ENCODE measurements at regions not wholly inside any gene's neighbourhood (a gene's known extent, or its start where the extent isn't known, plus 50 kb on each side); places are given as distances from the start of the nearest gene placed in this dataset.

GRCh38 chr22:48096851-48097665 is 1334.6 kb downstream of the TBC1D22A start:
- no peak for DNase-seq

- DNase-seq: no peak
These were observed 1334.0 kb downstream of the TBC1D22A start for GRCh38 chr22:48096411-48096810.

DNA sequence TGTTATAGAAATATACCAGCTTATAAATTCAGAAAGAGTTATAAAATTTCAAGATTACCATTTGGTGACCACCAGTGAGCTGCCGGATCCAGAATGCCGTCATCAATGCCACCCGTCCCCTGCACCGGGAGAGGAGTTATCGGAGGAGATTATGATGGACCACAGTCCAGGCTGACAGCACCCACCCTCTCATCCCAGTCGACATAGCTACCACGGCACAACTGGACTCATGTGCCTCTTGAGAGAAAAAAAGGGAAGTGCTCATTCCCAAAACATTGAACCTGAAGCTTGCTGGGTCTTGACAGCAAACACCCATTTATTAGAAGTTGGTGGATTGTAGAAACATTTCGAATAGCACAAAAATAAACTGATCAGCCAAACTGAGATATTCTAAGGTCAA is 1331.5 kb downstream of the TBC1D22A start:
- DNase-seq: no peak

- no peak for DNase-seq
These were observed 1330.4 kb downstream of the TBC1D22A start for GRCh38 chr22:48092866-48093265.

GRCh38 chr22:48091656-48092223 is 1329.3 kb downstream of the TBC1D22A start:
- no peak for DNase-seq

GRCh38 chr22:48091060-48091650 is 1328.7 kb downstream of the TBC1D22A start:
- no peak for DNase-seq

DNA sequence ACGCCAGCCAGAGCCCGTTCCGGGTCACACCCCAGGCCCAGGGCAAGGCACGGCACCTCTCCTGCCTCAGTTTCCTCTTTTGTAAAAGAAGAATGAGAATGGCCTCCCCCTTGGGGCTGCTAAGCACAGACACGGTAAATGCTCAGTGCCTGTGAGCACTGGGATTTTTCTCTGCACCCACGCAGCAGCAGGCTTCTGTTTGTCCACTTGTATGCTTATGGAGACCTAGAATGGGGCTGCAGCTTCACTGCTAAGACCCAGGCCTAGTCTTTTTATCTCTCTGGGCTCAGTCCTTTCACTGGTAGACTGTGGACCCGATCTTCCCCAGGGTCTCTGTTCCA is 1327.9 kb downstream of the TBC1D22A start:
- no peak for DNase-seq

DNA sequence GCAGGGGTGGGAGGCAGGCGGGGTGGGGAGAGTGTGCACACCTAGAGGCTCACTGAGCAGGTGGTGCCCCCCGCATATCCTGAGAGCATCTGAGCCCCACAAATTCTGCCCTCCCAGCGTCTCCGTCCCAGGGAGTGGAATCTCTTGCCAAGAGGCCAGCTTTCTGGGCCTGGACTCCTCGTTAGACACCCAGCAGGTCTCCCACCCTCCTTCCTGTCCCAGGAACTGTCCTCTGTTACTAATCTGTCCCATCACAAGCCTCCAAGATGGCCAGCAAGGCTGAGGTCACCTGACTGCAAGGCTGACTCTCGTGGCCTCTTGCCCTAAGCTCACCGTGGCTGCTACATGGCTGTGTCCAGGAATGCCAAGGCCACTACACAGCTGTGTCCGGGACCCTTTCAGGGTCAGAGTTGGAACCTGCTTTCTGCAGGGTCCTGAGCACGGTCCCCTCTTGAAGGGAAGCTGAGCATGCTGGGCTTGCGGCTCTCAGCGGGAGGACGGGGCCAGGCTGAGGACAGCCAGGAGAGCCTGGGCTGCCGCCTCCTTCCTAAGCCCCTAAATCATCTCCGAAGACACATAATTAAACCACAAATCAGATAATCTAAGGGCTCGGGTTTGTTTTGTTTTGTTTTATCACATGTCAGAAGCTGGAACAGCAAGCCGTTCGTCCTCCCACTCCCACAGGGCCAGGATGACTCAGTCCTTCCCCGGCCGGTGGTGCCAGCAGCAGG is 1327.3 kb downstream of the TBC1D22A start:
- no peak for DNase-seq

GRCh38 chr22:48088926-48089536 is 1326.6 kb downstream of the TBC1D22A start:
- DNase-seq: no peak

DNA sequence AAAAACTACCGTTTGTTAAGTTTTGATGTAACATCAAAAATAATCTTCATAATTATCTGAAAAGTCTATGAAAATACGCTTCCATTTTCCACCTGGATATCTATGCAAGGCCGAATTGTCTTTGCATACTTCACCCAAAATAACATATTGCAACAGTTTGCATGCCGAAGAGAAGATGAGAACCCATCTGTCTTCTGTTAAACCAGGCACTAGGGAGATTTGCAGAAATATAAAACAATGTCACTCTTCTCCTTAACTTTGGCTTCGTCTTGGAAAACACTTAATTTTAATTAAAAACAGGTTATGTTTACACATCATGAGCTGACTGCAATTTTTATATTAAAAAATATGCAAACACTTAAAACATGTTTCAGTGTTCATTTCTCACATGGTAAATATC is 1325.8 kb downstream of the TBC1D22A start:
- no peak for DNase-seq

DNA sequence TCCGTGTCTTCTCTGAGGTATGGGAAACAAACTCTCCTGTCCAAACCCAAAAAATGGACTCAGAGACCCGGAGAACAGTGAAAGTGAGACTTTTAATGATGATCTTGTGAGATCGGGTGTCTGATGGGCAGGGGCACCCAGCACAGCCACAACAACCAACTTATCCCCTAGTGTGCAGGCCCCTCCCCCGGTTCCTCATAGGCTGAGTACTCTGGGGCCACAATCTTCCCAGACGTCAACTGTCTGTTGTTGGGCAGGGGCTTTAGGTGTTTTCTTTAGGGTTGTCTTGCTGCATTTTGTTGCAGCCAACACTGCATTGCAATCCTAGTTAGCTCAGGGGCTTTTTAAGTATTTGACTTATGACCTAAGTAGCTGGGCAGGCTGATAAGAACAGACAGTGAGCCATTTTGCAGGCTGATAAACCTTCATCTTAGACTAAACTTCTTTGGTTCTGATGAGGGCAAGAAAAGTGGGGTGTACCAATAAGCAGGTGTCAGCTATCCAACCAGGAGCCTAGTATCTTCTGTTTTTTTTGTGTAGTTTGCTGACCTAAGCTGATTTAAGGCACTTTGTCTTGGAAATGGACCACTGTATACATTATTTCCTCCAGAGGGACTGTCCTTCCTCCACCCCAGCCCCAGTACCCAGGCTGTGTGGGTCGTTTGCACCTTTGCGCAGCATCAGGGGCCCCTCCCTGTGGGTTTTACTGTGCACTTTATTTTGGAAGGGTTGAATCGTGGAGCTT is 1323.6 kb downstream of the TBC1D22A start:
- no peak for DNase-seq

GRCh38 chr22:48084729-48085050 is 1322.2 kb downstream of the TBC1D22A start:
- DNase-seq: no peak

GRCh38 chr22:48084041-48084728 is 1321.7 kb downstream of the TBC1D22A start:
- DNase-seq: no peak

DNA sequence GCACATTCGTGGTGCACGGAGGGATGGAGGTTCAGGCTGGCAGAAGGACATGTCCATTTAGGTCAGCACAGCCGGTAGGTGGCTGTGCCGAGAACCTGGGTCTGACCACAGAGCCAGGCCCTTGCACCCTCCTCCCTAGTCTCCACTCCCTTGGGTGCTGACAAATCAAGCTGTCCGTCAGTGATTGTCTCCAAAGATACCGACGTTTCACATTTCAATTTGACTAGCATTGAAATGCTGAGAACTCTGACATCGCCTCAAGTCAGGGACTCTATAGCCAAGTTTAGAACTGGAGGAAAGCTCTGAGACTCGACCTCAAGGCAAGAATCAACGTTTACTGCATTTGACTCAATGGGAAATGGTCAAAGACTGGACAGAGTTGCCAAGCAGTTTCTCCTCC is 1321.1 kb downstream of the TBC1D22A start:
- no peak for DNase-seq

DNA sequence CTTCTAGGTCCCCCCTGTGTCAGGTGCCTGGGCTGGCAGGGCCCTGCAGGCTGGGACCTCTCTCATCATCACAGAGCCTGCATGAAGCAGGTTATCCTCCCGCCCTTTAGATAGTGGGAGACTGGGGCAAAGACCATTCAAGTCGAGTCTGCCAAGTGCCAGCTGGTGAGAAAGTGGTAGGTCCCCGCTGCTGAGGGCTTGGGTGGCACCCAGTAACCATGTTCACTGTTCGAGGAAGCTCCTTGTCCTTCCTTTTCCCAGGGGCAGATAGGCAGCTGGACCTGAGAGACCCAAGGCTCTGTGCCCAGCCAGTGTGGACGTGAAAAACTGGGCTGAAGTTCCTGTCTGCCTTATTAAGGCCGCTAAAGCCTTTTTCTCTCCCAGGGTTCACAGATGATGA is 1319.8 kb downstream of the TBC1D22A start:
- no peak for DNase-seq

- DNase-seq: no peak
These were observed 1318.8 kb downstream of the TBC1D22A start for GRCh38 chr22:48081281-48081680.

GRCh38 chr22:48080316-48081165 is 1318.1 kb downstream of the TBC1D22A start:
- no peak for DNase-seq

DNA sequence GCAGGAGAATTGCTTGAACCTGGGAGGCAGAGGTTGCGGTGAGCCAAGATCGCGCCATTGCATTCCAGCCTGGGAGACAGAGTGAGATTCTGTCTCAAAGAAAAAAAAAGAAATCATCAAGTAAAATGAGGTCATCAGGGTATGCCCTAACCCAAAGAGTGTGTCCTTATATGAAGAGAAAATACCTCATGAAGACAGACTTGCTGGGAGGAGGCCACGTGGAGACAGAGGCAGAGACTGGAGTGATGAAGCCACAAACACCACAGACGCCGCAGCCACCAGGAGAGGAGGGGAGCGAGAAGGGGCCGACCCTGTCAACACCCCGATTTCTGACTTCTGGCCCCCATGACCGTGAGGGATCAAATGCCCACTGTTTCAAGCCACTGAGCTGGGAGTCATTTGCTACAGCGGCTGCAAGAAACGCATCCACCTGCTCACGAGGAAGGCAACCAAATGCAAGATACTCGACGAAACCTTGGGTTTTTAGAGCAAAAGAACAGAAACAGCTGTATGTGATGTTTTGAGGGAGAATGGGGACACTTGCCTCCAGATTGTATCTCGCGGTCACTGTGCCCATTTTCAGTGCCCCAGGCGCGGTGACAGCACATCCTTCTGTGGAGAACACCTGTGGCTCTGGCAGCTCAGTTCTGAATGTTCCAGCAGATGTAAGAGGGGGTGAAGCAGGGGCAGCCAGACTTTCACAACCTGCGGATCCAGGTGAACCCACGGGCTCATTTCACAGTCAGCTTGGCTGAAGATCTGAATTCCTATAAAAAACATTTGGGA is 1317.2 kb downstream of the TBC1D22A start:
- no peak for DNase-seq

- DNase-seq: no peak
These were observed 1316.4 kb downstream of the TBC1D22A start for GRCh38 chr22:48078825-48079224.

- no peak for DNase-seq
These were observed 1315.2 kb downstream of the TBC1D22A start for GRCh38 chr22:48077699-48078098.

All from NCI-H2171 (cell line).